Stimulated activated effector memory CD8-positive, alpha-beta T cell treated with anti-CD3 and anti-CD28 coated beads, Interleukin-12 subunit alpha, Interleukin-12 subunit beta, amount 100 ng/mL, for 72 hours (primary cell): ENCODE measurements at regions not wholly inside any gene's neighbourhood (a gene's known extent, or its start where the extent isn't known, plus 50 kb on each side); places are given as distances from the start of the nearest gene placed in this dataset.

ENCODE experiments used
- ATAC-seq: fragments of 150-1000 bp; cut with Tn5 transposase; 2 replicates; pipeline ENCODE4 v1.10.0; 2021
- DNase-seq, 2 donors: peaks; one replicate each; pipeline ENCODE4 v3.0.0; 2021 to 2022; ENCODE audit warnings: low spot score in 2 of 2
- H3K27ac Mint-ChIP-seq: one replicate; pipeline ENCODE4 v1.8.0; 2022; ENCODE audit warnings: mild to moderate bottlenecking, mixed read lengths
- H3K36me3 Mint-ChIP-seq: one replicate; pipeline ENCODE4 v1.8.0; 2022; ENCODE audit warnings: mild to moderate bottlenecking, mixed read lengths
- H3K4me1 Mint-ChIP-seq: one replicate; pipeline ENCODE4 v1.8.0; 2022; ENCODE audit warnings: mixed read lengths
- H3K4me3 Mint-ChIP-seq: one replicate; pipeline ENCODE4 v1.8.0; 2022; ENCODE audit warnings: mild to moderate bottlenecking, mixed read lengths
- H3K9me3 Mint-ChIP-seq: one replicate; pipeline ENCODE4 v1.8.0; 2022; ENCODE audit warnings: mixed read lengths

DNA sequence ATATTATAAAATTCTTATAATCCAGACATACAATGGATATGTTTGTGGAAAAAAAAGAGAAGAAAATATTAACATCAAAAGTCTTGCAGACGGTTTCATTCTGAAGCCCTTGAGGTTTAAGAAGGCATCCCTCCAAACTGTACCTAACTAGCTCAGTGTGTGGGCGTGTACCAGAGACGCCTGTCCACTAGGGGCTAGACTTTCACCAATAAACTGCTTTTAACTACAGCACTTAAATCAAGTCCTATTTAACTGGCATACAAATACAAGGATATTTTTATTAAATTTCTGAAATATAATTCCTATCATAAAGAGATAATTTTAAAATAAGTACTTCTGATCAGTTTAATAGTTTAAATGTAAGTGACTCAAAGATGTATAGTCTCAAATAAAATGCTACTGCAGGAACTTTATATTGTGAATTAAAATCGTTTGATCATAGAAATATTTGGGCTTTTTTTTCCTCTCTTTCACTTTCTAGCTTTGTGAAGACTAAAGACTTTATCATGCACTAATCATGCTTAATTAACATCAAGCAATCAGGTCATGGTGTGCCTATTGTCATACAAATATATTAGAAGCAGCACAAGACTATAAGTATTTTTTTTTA, 437.7 kb downstream of the SATB2 start:
- Mint-ChIP-seq H3K4me1 (no peaks in the 10 kb centered on the region), H3K9me3 (peaks cover 4% of the 10 kb centered on the region), H3K4me3 (no peak overlapping the region), H3K27ac (no peak overlapping the region), H3K36me3 (no peaks in the 10 kb centered on the region)
- no peak for ATAC-seq
- DNase-seq, result no peak

- no peaks in the 10 kb centered on the region for H3K36me3 Mint-ChIP-seq
- H3K4me3 Mint-ChIP-seq, result no peak overlapping the region
- H3K9me3 Mint-ChIP-seq, result peaks cover 4% of the 10 kb centered on the region
- no peak for ATAC-seq
- no peaks in the 10 kb centered on the region for H3K4me1 Mint-ChIP-seq
- DNase-seq, result no peak
- H3K27ac Mint-ChIP-seq, result no peak overlapping the region
Observed at GRCh38 chr2:199018826-199019225, 438.9 kb downstream of the SATB2 start.

DNA sequence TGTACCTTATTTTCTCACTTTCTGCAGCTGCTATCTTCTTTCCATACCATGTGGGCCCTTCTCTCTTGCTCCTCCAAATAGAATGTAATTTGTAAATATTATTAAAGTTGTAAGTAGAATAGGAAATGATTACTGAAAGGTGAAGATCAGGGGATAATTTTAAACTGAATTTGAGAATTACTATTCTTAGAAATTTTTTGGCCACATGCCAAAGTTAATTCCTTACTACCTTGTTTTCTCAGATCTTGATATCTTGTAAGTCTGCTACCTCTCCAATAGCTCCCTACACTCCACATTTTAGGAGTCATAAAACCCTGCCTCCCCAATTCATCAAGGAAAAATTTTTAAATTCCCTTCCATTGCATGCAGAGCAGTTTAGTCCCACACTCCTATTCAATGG, 442.7 kb downstream of the SATB2 start:
- DNase-seq (no peak), ATAC-seq (no peak)
- H3K9me3 Mint-ChIP-seq, result peaks cover 4% of the 10 kb centered on the region
- H3K36me3 Mint-ChIP-seq, result no peaks in the 10 kb centered on the region
- no peaks in the 10 kb centered on the region for H3K4me1 Mint-ChIP-seq
- H3K4me3 Mint-ChIP-seq, result no peak overlapping the region
- no peak overlapping the region for H3K27ac Mint-ChIP-seq

- Mint-ChIP-seq H3K27ac (no peak overlapping the region), H3K4me1 (no peaks in the 10 kb centered on the region), H3K4me3 (no peak overlapping the region), H3K36me3 (no peaks in the 10 kb centered on the region), H3K9me3 (peaks cover 4% of the 10 kb centered on the region)
- DNase-seq (no peak), ATAC-seq (no peak)
Observed at GRCh38 chr2:199014226-199014625, 443.5 kb downstream of the SATB2 start.

- Mint-ChIP-seq H3K27ac (no peak overlapping the region), H3K4me1 (no peaks in the 10 kb centered on the region), H3K36me3 (no peaks in the 10 kb centered on the region), H3K4me3 (no peak overlapping the region), H3K9me3 (no peaks in the 10 kb centered on the region)
- DNase-seq, result no peak
- peak; percentile 45 for ATAC-seq
Observed at GRCh38 chr2:199011908-199012307, 445.8 kb downstream of the SATB2 start.

DNA sequence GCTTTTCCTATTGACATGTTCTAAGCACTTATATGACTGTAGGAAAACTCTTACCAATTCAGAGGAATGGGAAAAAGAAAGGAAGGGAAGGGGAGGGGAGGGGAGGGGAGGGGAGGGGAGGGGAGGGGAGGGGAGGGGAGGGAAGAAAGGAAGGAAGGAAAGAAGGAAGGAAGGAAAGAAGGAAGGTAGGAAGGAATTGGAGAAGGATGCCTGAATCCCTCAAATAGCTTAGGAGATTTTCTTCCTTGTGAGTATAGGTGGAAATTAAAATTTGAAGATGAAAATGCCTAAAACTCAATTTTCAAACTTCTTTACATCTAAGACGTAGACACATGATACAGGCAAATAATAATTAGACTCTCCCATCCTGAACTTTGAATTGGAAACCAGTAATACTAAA, 463.1 kb downstream of the SATB2 start:
- ATAC-seq (no peak), DNase-seq (no peak)
- H3K36me3 Mint-ChIP-seq, result no peaks in the 10 kb centered on the region
- peaks cover 10% of the 10 kb centered on the region for H3K9me3 Mint-ChIP-seq
- no peak overlapping the region for H3K27ac Mint-ChIP-seq
- H3K4me3 Mint-ChIP-seq, result no peak overlapping the region
- no peaks in the 10 kb centered on the region for H3K4me1 Mint-ChIP-seq

DNA sequence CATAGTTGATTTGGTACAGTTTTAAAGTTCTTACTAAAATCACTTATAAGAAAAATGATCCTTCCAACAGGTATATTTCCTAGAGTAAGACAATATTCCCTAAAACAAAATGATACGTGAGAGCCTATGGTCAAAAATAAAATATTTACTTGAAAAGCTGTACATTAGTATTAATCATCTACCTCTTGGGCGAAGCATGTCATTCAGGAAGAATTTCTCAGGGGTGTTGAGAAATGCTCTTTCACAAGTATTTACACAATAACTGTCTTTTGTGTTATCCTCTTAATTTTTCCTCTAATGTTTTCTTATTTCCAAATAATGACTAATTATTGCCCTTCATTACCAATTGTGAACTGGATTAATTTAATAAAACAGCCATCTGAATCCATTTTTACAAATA, 466.3 kb downstream of the SATB2 start:
- DNase-seq, result no peak
- Mint-ChIP-seq H3K4me3 (no peak overlapping the region), H3K4me1 (no peaks in the 10 kb centered on the region), H3K9me3 (peaks cover 6% of the 10 kb centered on the region), H3K27ac (no peak overlapping the region), H3K36me3 (no peaks in the 10 kb centered on the region)
- no peak for ATAC-seq

- Mint-ChIP-seq H3K27ac (no peak overlapping the region), H3K4me1 (no peaks in the 10 kb centered on the region), H3K36me3 (no peaks in the 10 kb centered on the region), H3K4me3 (no peak overlapping the region), H3K9me3 (peaks cover 19% of the 10 kb centered on the region)
- no peak for ATAC-seq
- DNase-seq, result no peak
Observed at GRCh38 chr2:198975779-198976178, 482.0 kb downstream of the SATB2 start.

DNA sequence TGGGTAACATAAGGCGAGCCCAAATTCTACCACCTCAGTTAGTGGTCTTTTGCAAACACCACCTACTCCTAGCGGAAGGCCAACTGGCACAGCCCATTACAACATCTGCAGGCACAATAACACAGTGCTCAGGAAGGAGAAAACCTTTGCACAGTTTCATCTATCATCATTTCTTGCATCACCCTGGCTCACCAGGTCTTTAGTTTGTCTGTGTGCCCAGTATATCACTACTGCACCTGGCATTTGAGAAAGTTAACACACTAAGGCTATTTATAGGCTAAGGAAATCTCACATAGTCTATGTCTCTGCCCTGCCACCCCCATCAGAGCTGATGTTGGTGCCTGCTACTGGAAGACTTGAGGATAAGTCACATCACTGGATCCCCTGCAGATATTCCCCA, 484.0 kb downstream of the SATB2 start:
- Mint-ChIP-seq H3K4me3 (no peak overlapping the region), H3K36me3 (no peaks in the 10 kb centered on the region), H3K9me3 (peaks cover 19% of the 10 kb centered on the region), H3K27ac (no peak overlapping the region), H3K4me1 (no peaks in the 10 kb centered on the region)
- ATAC-seq (no peak), DNase-seq (no peak)

DNA sequence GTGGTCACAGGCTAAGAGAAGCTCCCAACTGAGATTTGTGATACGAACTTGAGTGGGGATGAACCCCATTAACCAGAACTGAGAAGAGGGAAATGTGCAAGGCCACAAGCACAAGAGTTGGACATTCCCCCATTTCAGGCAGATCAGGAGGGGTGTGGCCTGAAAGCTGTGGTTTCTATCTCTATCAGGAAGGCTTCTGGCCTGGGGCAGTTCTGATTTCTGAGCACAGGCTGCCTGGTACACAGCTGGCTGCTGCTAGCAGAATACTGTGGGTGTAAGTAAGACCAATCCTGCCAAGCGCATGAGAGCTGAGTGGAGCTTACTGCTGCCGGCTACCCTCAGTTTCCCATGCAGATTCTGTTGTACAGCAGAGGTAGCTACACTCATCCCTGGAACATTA, 484.6 kb downstream of the SATB2 start:
- no peak for DNase-seq
- no peak overlapping the region for H3K4me3 Mint-ChIP-seq
- ATAC-seq, result no peak
- no peak overlapping the region for H3K27ac Mint-ChIP-seq
- H3K4me1 Mint-ChIP-seq, result no peaks in the 10 kb centered on the region
- H3K36me3 Mint-ChIP-seq, result no peaks in the 10 kb centered on the region
- peaks cover 19% of the 10 kb centered on the region for H3K9me3 Mint-ChIP-seq

DNA sequence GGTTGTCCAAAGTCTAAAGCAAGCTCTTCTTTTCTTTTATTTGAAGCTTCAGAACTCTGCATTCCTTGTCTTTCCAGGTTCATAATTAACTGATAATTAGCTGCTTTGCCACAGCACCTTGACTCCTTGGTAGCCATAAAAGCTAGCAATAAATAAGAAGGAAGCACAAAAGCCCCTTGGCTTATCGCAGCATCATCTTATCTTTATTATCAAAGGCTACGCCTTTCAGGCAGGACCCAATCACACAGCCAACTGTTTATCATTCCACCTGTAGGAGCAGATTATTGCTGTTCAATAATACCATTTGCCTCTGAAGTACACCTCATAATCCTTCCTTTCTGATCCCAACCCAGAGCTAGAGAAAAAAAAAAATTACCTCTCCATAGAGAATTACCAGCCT, 489.2 kb downstream of the SATB2 start:
- Mint-ChIP-seq H3K36me3 (no peaks in the 10 kb centered on the region), H3K4me1 (no peaks in the 10 kb centered on the region)

GRCh38 chr2:198966269-198966668, 491.5 kb downstream of the SATB2 start:
- ATAC-seq (no peak), DNase-seq (no peak)
- Mint-ChIP-seq H3K36me3 (no peaks in the 10 kb centered on the region), H3K9me3 (peaks cover 6% of the 10 kb centered on the region), H3K4me1 (no peaks in the 10 kb centered on the region), H3K4me3 (no peak overlapping the region), H3K27ac (no peak overlapping the region)

More for the DNA sequence above, 489.2 kb downstream of the SATB2 start:
- H3K9me3 Mint-ChIP-seq, result peaks cover 7% of the 10 kb centered on the region
- H3K27ac Mint-ChIP-seq, result no peak overlapping the region
- DNase-seq, result no peak
- H3K4me3 Mint-ChIP-seq, result no peak overlapping the region
- no peak for ATAC-seq

- H3K36me3 Mint-ChIP-seq, result no peaks in the 10 kb centered on the region
- ATAC-seq (no peak), DNase-seq (no peak)
- H3K4me3 Mint-ChIP-seq, result no peak overlapping the region
- H3K9me3 Mint-ChIP-seq, result peaks cover 9% of the 10 kb centered on the region
- no peak overlapping the region for H3K27ac Mint-ChIP-seq
- no peaks in the 10 kb centered on the region for H3K4me1 Mint-ChIP-seq
Observed at GRCh38 chr2:198961547-198961946, 496.2 kb downstream of the SATB2 start.

GRCh38 chr2:198957181-198957580, 500.6 kb downstream of the SATB2 start:
- ATAC-seq (no peak), DNase-seq (no peak)
- H3K9me3 Mint-ChIP-seq, result peaks cover 11% of the 10 kb centered on the region
- no peaks in the 10 kb centered on the region for H3K4me1 Mint-ChIP-seq
- H3K4me3 Mint-ChIP-seq, result no peak overlapping the region
- H3K36me3 Mint-ChIP-seq, result no peaks in the 10 kb centered on the region
- no peak overlapping the region for H3K27ac Mint-ChIP-seq

DNA sequence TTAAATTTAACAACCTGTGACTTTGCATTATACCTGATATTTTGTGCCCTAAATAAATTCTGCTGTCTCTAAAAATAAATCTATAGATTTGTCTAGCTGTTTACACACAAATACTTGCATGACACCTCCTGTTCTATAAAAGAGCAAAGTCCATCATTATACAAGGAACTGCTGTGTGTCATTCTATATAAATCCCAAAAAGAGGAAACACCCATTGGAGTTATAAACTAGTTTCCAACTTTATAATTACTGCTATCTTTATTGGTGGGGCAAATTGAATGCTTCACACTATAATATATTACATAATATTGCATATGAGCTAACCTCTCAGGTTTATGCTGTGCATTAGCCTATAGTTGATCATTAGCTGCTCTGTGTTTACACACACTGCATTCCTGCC, 504.4 kb downstream of the SATB2 start:
- H3K36me3 Mint-ChIP-seq, result no peaks in the 10 kb centered on the region
- no peak for DNase-seq
- ATAC-seq, result no peak
- H3K9me3 Mint-ChIP-seq, result peaks cover 8% of the 10 kb centered on the region
- no peak overlapping the region for H3K27ac Mint-ChIP-seq
- H3K4me1 Mint-ChIP-seq, result no peaks in the 10 kb centered on the region
- H3K4me3 Mint-ChIP-seq, result no peak overlapping the region

- Mint-ChIP-seq H3K9me3 (peaks cover 6% of the 10 kb centered on the region), H3K27ac (no peak overlapping the region), H3K4me1 (no peaks in the 10 kb centered on the region), H3K4me3 (no peak overlapping the region), H3K36me3 (no peaks in the 10 kb centered on the region)
- DNase-seq (no peak), ATAC-seq (no peak)
Observed at GRCh38 chr2:198950803-198951202, 506.9 kb downstream of the SATB2 start.

- H3K36me3 Mint-ChIP-seq, result no peaks in the 10 kb centered on the region
- H3K9me3 Mint-ChIP-seq, result peaks cover 1% of the 10 kb centered on the region
- no peaks in the 10 kb centered on the region for H3K4me1 Mint-ChIP-seq
- no peak overlapping the region for H3K4me3 Mint-ChIP-seq
- ATAC-seq (no peak), DNase-seq (no peak)
- no peak overlapping the region for H3K27ac Mint-ChIP-seq
Observed at GRCh38 chr2:198945496-198945895, 512.2 kb downstream of the SATB2 start.
